ENCODE measurements at regions not wholly inside any gene's neighbourhood (a gene's known extent, or its start where the extent isn't known, plus 50 kb on each side); places are given as distances from the start of the nearest gene placed in this dataset.

- DNase-seq: no peak
Observed at GRCh38 chr6:146989860-146990259, 214.4 kb upstream of the STXBP5 start.

- DNase-seq: no peak
Observed at GRCh38 chr6:146990284-146990683, 213.9 kb upstream of the STXBP5 start.

GRCh38 chr6:146990821-146991798 is 213.1 kb upstream of the STXBP5 start:
- no peak for DNase-seq

GRCh38 chr6:146997062-146997461 is 207.2 kb upstream of the STXBP5 start:
- DNase-seq: no peak

GRCh38 chr6:146999766-147000165 is 204.5 kb upstream of the STXBP5 start:
- no peak for DNase-seq

GRCh38 chr6:147000545-147001488 is 203.4 kb upstream of the STXBP5 start:
- DNase-seq: no peak

GRCh38 chr6:147001621-147002020 is 202.6 kb upstream of the STXBP5 start:
- DNase-seq: no peak

- no peak for DNase-seq
Observed at GRCh38 chr6:147003186-147003585, 201.0 kb upstream of the STXBP5 start.

- no peak for DNase-seq
Observed at GRCh38 chr6:147005499-147005898, 198.7 kb upstream of the STXBP5 start.

GRCh38 chr6:147007441-147007840 is 196.8 kb upstream of the STXBP5 start:
- no peak for DNase-seq

- no peak for DNase-seq
Observed at GRCh38 chr6:147009358-147009757, 194.9 kb upstream of the STXBP5 start.

GRCh38 chr6:147015674-147016073 is 188.5 kb upstream of the STXBP5 start:
- no peak for DNase-seq

- DNase-seq: no peak
Observed at GRCh38 chr6:147016440-147016839, 187.8 kb upstream of the STXBP5 start.

GRCh38 chr6:147017153-147017552 is 187.1 kb upstream of the STXBP5 start:
- DNase-seq: no peak

- DNase-seq: no peak
Observed at GRCh38 chr6:147019001-147019400, 185.2 kb upstream of the STXBP5 start.

- no peak for DNase-seq
Observed at GRCh38 chr6:147022041-147022440, 182.2 kb upstream of the STXBP5 start.

GRCh38 chr6:147023148-147023547 is 181.1 kb upstream of the STXBP5 start:
- DNase-seq: no peak

- no peak for DNase-seq
Observed at GRCh38 chr6:147023581-147023980, 180.6 kb upstream of the STXBP5 start.

GRCh38 chr6:147029923-147030322 is 174.3 kb upstream of the STXBP5 start:
- DNase-seq: no peak

GRCh38 chr6:147033267-147033666 is 170.9 kb upstream of the STXBP5 start:
- DNase-seq: no peak

- no peak for DNase-seq
Observed at GRCh38 chr6:147035886-147036285, 168.3 kb upstream of the STXBP5 start.

GRCh38 chr6:147037881-147038280 is 166.3 kb upstream of the STXBP5 start:
- DNase-seq: no peak

GRCh38 chr6:147040121-147040910 is 163.9 kb upstream of the STXBP5 start:
- no peak for DNase-seq
